Right cardiac atrium (tissue), 5 donors: ENCODE measurements at regions not wholly inside any gene's neighbourhood (a gene's known extent, or its start where the extent isn't known, plus 50 kb on each side); places are given as distances from the start of the nearest gene placed in this dataset.

Experiments used
- ATAC-seq, 2 donors: fragments of 200-7000 bp; cut with Tn5 transposase; one replicate each; pipeline versions ENCODE4 v1.8.0 to v1.9.1; 2020; ENCODE audit warnings: moderate library complexity in 2 of 2, mild to moderate bottlenecking in 1 of 2
- DNase-seq, 3 donors: peaks; one replicate each; pipeline ENCODE4 v3.0.0-alpha.2; 2020
- H3K27ac ChIP-seq: one replicate; pipeline ENCODE4 v1.5.1; 2013; ENCODE audit warnings: mild to moderate bottlenecking, low read length, control low read depth, moderate library complexity
- H3K27me3 ChIP-seq: one replicate; pipeline ENCODE4 v1.6.1; 2013; ENCODE audit not compliant: control insufficient read depth, insufficient read depth
- H3K4me1 ChIP-seq: one replicate; pipeline ENCODE4 v1.6.1; 2013; ENCODE audit warnings: low read length; ENCODE audit not compliant: control insufficient read depth, insufficient read depth
- H3K4me3 ChIP-seq: one replicate; pipeline ENCODE4 v1.5.1; 2013; ENCODE audit warnings: low read length, control low read depth
- H3K9me3 ChIP-seq: one replicate; pipeline ENCODE4 v1.6.1; 2013; ENCODE audit warnings: low read length; ENCODE audit not compliant: control insufficient read depth
- WGBS: extraction: QIAGEN DNeasy Blood & Tissue Kit; methylation state at CpG from one replicate; pipeline ENCODE4 v1.1.7; 2013; 5-methylcytosine and 5-hydroxymethylcytosine counted together
- intact Hi-C, 4 donors: fragments of 100-400 bp; cut with DNase I; formaldehyde crosslinking; loops; one replicate each; pipeline versions ENCODE4 v1.11.0 to v1.14.0; 2022 to 2023
- donor health status: healthy with polysubstance abuse.
- donor health status: DM: no; HTN: yes; CAD: no.
- donor health status: DM: no; HTN: no; CAD: no.
- donor health status: DM: no; HTN: yes; CAD: no; lungs with severe emphysema.
- donor health status: DM: yes; HTN: yes; CAD: no.

- H3K9me3 ChIP-seq: no peaks in the 10 kb centered on the region
- DNase-seq: no peak
- no peak overlapping the region for H3K27ac ChIP-seq
- H3K4me1 ChIP-seq: no peaks in the 10 kb centered on the region
- intact Hi-C loops: no loop called here
- no peaks in the 10 kb centered on the region for H3K27me3 ChIP-seq
- ATAC-seq: no peak
- 97% methylated on average over 2 of the region's 2 CpGs for WGBS
- no peak overlapping the region for H3K4me3 ChIP-seq
These were observed 62.0 kb upstream of the AMZ2 start for GRCh38 chr17:68185820-68186219.

GRCh38 chr17:68190495-68190894 lies 57.3 kb upstream of the AMZ2 start:
- DNase-seq (no peak), ATAC-seq (no peak)
- 86% methylated on average over 4 of the region's 4 CpGs for WGBS
- Histone ChIP-seq H3K9me3 (no peaks in the 10 kb centered on the region), H3K4me1 (no peaks in the 10 kb centered on the region), H3K4me3 (no peak overlapping the region), H3K27ac (no peak overlapping the region), H3K27me3 (no peaks in the 10 kb centered on the region)
- intact Hi-C loops: no loop called here

- Histone ChIP-seq H3K27me3 (no peaks in the 10 kb centered on the region), H3K4me3 (peak overlapping the region; percentile 38), H3K27ac (no peak overlapping the region), H3K4me1 (peaks cover 3% of the 10 kb centered on the region), H3K9me3 (no peaks in the 10 kb centered on the region)
- ATAC-seq (peak in 1 of 2 donors; percentile 9), DNase-seq (peak in 2 of 3 donors; percentile 69 to 74)
- intact Hi-C loops: no loop called here
- WGBS: 15% methylated on average over 27 of the region's 27 CpGs
These were observed 52.0 kb upstream of the AMZ2 start for GRCh38 chr17:68195667-68196393.

- Histone ChIP-seq H3K27me3 (no peaks in the 10 kb centered on the region), H3K9me3 (no peaks in the 10 kb centered on the region), H3K4me3 (peak overlapping the region; percentile 38), H3K27ac (no peak overlapping the region), H3K4me1 (peaks cover 3% of the 10 kb centered on the region)
- DNase-seq (peak in 1 of 3 donors; percentile 59), ATAC-seq (peak in 1 of 2 donors; percentile 10)
- under 1% methylated on average over 63 of the region's 63 CpGs for WGBS
- intact Hi-C loops: no loop called here
These were observed 51.3 kb upstream of the AMZ2 start for GRCh38 chr17:68196394-68197090.

- Histone ChIP-seq H3K27me3 (no peaks in the 10 kb centered on the region), H3K4me1 (peaks cover 3% of the 10 kb centered on the region), H3K4me3 (peak overlapping the region; percentile 38), H3K9me3 (no peaks in the 10 kb centered on the region), H3K27ac (no peak overlapping the region)
- peak in 2 of 3 donors; percentile 54 to 63 for DNase-seq
- ATAC-seq: peak in 1 of 2 donors; percentile 5
- 2% methylated on average over 53 of the region's 53 CpGs for WGBS
- intact Hi-C loops: no loop called here
These were observed 50.5 kb upstream of the AMZ2 start for GRCh38 chr17:68197091-68197996.

- DNase-seq: peak in 1 of 3 donors; percentile 51
- Histone ChIP-seq H3K27me3 (no peaks in the 10 kb centered on the region), H3K4me1 (peaks cover 3% of the 10 kb centered on the region), H3K4me3 (peak overlapping the region; percentile 34), H3K9me3 (no peaks in the 10 kb centered on the region), H3K27ac (no peak overlapping the region)
- 7% methylated on average over 61 of the region's 61 CpGs for WGBS
- intact Hi-C loops: no loop called here
- no peak for ATAC-seq
These were observed 49.6 kb upstream of the AMZ2 start for GRCh38 chr17:68197997-68198930.
